Ishikawa (cell line): ENCODE measurements at regions not wholly inside any gene's neighbourhood (a gene's known extent, or its start where the extent isn't known, plus 50 kb on each side); places are given as distances from the start of the nearest gene placed in this dataset.

Experiments
- CEBPB ChIP-seq: IDR thresholded peaks from 2 replicates; pipeline ENCODE4 v1.6.1; 2012
- CREB1 ChIP-seq: IDR thresholded peaks from 2 replicates; pipeline ENCODE4 v1.6.1; 2012; ENCODE audit warnings: low read depth
- EGR1 ChIP-seq: IDR thresholded peaks from 2 replicates; pipeline ENCODE4 v1.6.1; 2012
- EP300 ChIP-seq: IDR thresholded peaks from 2 replicates; pipeline ENCODE4 v1.6.1; 2012; ENCODE audit warnings: borderline replicate concordance
- FOXM1 ChIP-seq: IDR thresholded peaks from 2 replicates; pipeline ENCODE4 v1.6.1; 2012; ENCODE audit warnings: low read depth, borderline replicate concordance
- NFIC ChIP-seq: IDR thresholded peaks from 2 replicates; pipeline ENCODE4 v1.6.1; 2012
- RAD21 ChIP-seq: IDR thresholded peaks from 2 replicates; pipeline ENCODE4 v1.6.1; 2012; ENCODE audit warnings: low read depth
- TAF1 ChIP-seq: IDR thresholded peaks from 2 replicates; pipeline ENCODE4 v1.6.1; 2012; ENCODE audit warnings: low read depth, mild to moderate bottlenecking
- TCF12 ChIP-seq: IDR thresholded peaks from 2 replicates; pipeline ENCODE4 v1.6.1; 2012; ENCODE audit warnings: low read depth
- TEAD4 ChIP-seq: IDR thresholded peaks from 2 replicates; pipeline ENCODE4 v1.6.1; 2012
- YY1 ChIP-seq: IDR thresholded peaks from 2 replicates; pipeline ENCODE4 v1.6.1; 2012; ENCODE audit warnings: low read depth
- ZBTB7A ChIP-seq: IDR thresholded peaks from 2 replicates; pipeline ENCODE4 v1.6.1; 2012; ENCODE audit warnings: low read depth
- TF ChIP-seq, protein P1 (sequence below): IDR thresholded peaks from 2 replicates; pipeline ENCODE4 v1.6.1; 2012
- TF ChIP-seq, protein P2 (sequence below): IDR thresholded peaks from 2 replicates; pipeline ENCODE4 v1.6.1; 2012; ENCODE audit warnings: low read depth, mild to moderate bottlenecking
- TF ChIP-seq, protein P3 (sequence below): IDR thresholded peaks from 2 replicates; pipeline ENCODE4 v1.6.1; 2012

DNA sequence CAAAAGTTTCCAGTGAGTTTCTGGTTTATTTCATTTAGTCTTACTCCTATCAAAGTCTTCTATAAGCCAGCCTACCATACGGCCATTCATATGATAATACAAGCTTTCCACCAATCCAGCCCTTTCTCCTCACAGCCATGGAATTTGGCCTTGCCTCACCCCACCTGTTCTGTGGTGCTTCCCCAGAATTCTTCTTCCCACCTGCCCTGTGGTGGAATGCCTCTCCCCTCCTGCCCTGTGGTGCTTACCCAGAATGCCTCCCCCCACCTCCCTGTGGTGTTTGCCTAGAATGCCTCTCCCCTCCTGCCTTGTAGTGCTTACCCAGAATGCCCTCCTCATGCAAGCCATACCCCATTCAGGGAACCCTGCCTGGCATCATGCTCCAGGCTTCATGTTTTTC lies 90.3 kb upstream of the APC start:
- TF ChIP-seq ZBTB7A (no peak), CEBPB (no peak), FOXM1 (no peak), RAD21 (no peak), CREB1 (no peak), TEAD4 (no peak), EGR1 (no peak), EP300 (no peak), TAF1 (no peak), NFIC (no peak), TCF12 (no peak), YY1 (no peak)
- TF ChIP-seq, protein P1, sequence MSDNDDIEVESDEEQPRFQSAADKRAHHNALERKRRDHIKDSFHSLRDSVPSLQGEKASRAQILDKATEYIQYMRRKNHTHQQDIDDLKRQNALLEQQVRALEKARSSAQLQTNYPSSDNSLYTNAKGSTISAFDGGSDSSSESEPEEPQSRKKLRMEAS, result no peak
- TF ChIP-seq, protein P2, sequence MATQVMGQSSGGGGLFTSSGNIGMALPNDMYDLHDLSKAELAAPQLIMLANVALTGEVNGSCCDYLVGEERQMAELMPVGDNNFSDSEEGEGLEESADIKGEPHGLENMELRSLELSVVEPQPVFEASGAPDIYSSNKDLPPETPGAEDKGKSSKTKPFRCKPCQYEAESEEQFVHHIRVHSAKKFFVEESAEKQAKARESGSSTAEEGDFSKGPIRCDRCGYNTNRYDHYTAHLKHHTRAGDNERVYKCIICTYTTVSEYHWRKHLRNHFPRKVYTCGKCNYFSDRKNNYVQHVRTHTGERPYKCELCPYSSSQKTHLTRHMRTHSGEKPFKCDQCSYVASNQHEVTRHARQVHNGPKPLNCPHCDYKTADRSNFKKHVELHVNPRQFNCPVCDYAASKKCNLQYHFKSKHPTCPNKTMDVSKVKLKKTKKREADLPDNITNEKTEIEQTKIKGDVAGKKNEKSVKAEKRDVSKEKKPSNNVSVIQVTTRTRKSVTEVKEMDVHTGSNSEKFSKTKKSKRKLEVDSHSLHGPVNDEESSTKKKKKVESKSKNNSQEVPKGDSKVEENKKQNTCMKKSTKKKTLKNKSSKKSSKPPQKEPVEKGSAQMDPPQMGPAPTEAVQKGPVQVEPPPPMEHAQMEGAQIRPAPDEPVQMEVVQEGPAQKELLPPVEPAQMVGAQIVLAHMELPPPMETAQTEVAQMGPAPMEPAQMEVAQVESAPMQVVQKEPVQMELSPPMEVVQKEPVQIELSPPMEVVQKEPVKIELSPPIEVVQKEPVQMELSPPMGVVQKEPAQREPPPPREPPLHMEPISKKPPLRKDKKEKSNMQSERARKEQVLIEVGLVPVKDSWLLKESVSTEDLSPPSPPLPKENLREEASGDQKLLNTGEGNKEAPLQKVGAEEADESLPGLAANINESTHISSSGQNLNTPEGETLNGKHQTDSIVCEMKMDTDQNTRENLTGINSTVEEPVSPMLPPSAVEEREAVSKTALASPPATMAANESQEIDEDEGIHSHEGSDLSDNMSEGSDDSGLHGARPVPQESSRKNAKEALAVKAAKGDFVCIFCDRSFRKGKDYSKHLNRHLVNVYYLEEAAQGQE, result no peak
- TF ChIP-seq, protein P3, sequence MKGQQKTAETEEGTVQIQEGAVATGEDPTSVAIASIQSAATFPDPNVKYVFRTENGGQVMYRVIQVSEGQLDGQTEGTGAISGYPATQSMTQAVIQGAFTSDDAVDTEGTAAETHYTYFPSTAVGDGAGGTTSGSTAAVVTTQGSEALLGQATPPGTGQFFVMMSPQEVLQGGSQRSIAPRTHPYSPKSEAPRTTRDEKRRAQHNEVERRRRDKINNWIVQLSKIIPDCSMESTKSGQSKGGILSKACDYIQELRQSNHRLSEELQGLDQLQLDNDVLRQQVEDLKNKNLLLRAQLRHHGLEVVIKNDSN, result no peak

DNA sequence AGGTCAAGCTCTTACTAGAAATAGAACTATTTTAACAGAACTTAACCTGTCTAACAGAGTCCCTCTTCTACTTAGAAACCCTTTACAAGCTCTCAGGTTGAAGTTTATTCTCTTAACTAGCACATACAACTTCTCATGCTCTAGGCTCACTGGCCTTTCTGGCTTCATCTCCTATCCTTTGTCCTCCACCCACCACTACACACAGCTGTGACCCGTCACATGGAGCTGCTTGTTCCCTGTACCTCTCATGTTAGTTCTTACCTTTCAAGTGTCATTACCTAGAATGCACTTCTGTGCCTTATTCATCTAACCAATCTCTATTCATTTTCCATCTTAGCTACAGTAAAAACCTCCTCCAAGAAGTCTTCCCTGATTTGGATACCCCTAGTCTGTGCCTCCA lies 89.4 kb upstream of the APC start:
- no peak for TF ChIP-seq FOXM1
- TF ChIP-seq TAF1, result no peak
- no peak for TF ChIP-seq YY1
- TF ChIP-seq, protein P3, result no peak
- no peak for TF ChIP-seq EP300
- TF ChIP-seq, protein P2, result no peak
- TF ChIP-seq TCF12, result no peak
- TF ChIP-seq NFIC, result no peak
- no peak for TF ChIP-seq RAD21
- no peak for TF ChIP-seq EGR1
- TF ChIP-seq CREB1, result no peak

DNA sequence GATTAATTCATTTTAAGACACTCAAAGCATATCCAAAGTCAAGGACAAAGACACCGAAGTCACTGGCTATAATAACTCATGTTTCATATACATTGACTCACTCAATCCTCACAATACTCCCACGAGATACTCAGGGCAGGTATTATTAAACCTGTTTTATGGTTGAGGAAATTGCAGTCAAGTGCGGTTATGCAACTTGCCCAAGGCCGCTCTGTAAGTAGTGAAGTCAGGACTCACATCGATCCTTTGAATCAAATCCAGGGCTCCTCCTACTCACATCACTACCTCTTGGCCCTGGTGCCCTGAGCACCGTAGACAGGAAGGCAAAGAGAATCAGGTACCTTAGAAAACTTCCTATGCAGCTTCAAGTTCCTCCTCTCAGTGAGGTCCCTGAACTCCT lies 87.8 kb upstream of the APC start:
- TF ChIP-seq YY1, result no peak
- TF ChIP-seq RAD21, result no peak
- TF ChIP-seq EP300, result no peak
- TF ChIP-seq ZBTB7A, result no peak
- TF ChIP-seq, protein P3, result no peak
- TF ChIP-seq, protein P1, result no peak
- peak; percentile 74 for TF ChIP-seq CEBPB
- TF ChIP-seq EGR1, result no peak

DNA sequence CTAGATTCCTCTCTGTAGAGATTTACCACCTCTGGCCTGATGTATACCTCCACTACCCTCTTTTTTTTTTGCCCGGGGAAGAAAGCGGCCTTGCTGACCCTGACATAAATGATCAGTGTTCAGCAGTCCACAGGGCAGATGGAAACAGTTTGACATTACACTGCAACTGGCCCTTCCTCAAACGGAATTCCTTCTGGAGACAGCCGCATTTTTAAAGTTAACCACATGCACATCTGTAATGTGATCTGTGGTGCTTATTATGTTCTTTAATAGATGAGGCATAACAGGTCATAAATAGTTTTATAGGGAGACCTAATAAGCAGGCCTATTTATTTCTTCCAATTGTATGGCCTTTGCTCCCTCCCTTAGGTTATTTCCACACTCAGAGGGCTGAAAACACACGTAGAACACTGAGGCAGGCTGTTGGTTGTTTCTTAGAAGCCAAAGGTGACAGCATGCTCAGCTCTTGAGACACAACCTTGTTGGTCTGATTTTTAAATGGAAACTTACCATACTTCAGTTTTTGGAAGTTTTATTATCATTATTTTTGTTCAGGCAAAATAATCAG lies 84.0 kb upstream of the APC start:
- TF ChIP-seq CEBPB, result no peak
- TF ChIP-seq, protein P2, result no peak

DNA sequence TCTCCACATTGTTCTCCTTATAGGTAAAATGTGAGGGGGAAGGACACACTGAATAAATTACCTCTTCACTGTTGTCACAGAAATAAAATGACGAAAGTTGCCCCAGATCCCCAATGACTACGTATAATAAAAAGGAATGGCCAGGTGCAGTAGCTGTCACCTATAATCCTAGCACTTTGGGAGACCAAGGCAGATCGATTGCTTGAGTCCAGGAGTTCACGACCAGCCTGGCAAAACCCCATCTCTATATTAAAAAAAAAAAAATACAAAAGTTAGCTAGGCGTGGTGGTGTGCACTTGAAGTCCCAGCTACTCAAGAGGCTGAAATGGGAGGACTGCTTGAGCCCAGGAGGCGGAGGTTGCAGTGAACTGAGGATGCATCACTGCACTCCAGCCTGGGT lies 82.2 kb upstream of the APC start:
- TF ChIP-seq FOXM1, result no peak
- no peak for TF ChIP-seq EGR1
- TF ChIP-seq CEBPB, result no peak
- TF ChIP-seq, protein P3, result no peak
- no peak for TF ChIP-seq EP300
- TF ChIP-seq TAF1, result no peak
- TF ChIP-seq RAD21, result no peak
- no peak for TF ChIP-seq CREB1
- TF ChIP-seq NFIC, result no peak
- TF ChIP-seq TCF12, result no peak
- TF ChIP-seq YY1, result no peak
- no peak for TF ChIP-seq TEAD4
- no peak for TF ChIP-seq ZBTB7A
- TF ChIP-seq, protein P1, result no peak
- TF ChIP-seq, protein P2, result no peak
